OCI-LY7 (cell line): ENCODE measurements at regions not wholly inside any gene's neighbourhood (a gene's known extent, or its start where the extent isn't known, plus 50 kb on each side); places are given as distances from the start of the nearest gene placed in this dataset.

Experiments
- CTCF ChIP-seq: fragments of 200-600 bp; sonication (generic); conservative IDR thresholded peaks from 2 replicates; pipeline ENCODE4 v1.5.1; 2014; ENCODE audit warnings: mild to moderate bottlenecking, antibody characterized with exemption, low read length, moderate library complexity, mixed read lengths
- EZH2phosphoT487 ChIP-seq: fragments of 200-600 bp; sonication (generic); IDR thresholded peaks from 2 replicates; pipeline ENCODE4 v1.6.1; 2018; ENCODE audit warnings: low read depth, borderline replicate concordance, mild to moderate bottlenecking, mixed run types, antibody characterized with exemption, low read length, moderate library complexity, mixed read lengths

GRCh38 chr6:54776891-54777290, 69.7 kb upstream of the FAM83B start:
- TF ChIP-seq CTCF = no peak
- no peak for TF ChIP-seq EZH2phosphoT487
